Activated naive CD8-positive, alpha-beta T cell treated with anti-CD3 and anti-CD28 coated beads, Interleukin-2, amount 10 ng/mL, durations not matched to agents 7 days and 5 days (primary cell): ENCODE measurements at regions not wholly inside any gene's neighbourhood (a gene's known extent, or its start where the extent isn't known, plus 50 kb on each side); places are given as distances from the start of the nearest gene placed in this dataset.
A peak's percentile ranks its signal among the peaks of the same experiment; 100 is the strongest.

Experiments used
- ATAC-seq: fragments of 150-1000 bp; cut with Tn5 transposase; one replicate; pipeline ENCODE4 v1.10.0; 2021; ENCODE audit warnings: low read depth, moderate library complexity
- POLR2A ChIA-PET: fragments of 350-600 bp; sonication (Branson Sonifier 250); formaldehyde crosslinking; loops from one replicate; lab custom pipeline; 2021; ENCODE audit warnings: antibody characterized with exemption; lab: Charles Lee
- DNase-seq: peaks from one replicate; pipeline ENCODE4 v3.0.0; 2021
- H3K27ac Mint-ChIP-seq: one replicate; pipeline ENCODE4 v1.8.0; 2022; ENCODE audit warnings: mild to moderate bottlenecking, mixed read lengths
- H3K27me3 Mint-ChIP-seq: one replicate; pipeline ENCODE4 v1.8.0; 2022; ENCODE audit warnings: mild to moderate bottlenecking, moderate library complexity, mixed read lengths
- H3K36me3 Mint-ChIP-seq: one replicate; pipeline ENCODE4 v1.8.0; 2021; ENCODE audit warnings: mild to moderate bottlenecking, mixed read lengths
- H3K4me1 Mint-ChIP-seq: one replicate; pipeline ENCODE4 v1.8.0; 2021; ENCODE audit warnings: mixed read lengths
- H3K4me3 Mint-ChIP-seq: one replicate; pipeline ENCODE4 v1.8.0; 2022; ENCODE audit warnings: mild to moderate bottlenecking, moderate library complexity, mixed read lengths
- H3K9me3 Mint-ChIP-seq: one replicate; pipeline ENCODE4 v1.8.0; 2021; ENCODE audit warnings: mixed read lengths

DNA sequence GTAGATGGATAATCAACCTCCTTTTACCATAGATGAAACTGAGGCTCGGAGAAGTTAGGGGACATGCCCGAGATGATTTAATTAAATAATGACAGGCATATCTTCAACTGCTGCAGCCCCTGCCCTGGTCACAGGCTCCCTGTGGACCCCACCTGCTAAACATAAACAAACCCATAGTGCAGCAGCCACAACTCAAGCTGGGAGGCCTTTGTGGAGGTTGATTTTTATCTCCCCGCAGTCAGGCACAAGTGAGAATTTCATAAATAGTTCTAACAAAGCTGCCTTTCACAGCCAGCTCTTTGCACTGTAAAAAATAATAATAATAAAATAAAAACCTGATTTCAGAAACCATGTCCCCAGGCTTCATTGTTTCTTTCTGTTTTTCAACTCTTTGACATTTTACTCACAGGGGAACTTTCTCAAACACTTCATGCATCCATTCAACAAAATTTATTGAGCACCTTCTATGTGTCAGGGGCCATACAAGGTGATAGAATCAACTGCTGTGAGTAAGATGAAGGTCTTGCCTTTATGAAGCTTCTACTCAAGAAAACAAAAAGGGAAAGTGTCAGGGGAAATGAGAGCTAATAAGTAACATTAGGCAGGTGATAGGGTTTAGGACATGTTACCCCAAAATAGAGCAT is 393.6 kb upstream of the PROK2 start:
- Mint-ChIP-seq H3K36me3 (no peaks in the 10 kb centered on the region), H3K27ac (no peak overlapping the region), H3K4me3 (no peak overlapping the region), H3K4me1 (peaks cover 6% of the 10 kb centered on the region), H3K9me3 (peaks cover 5% of the 10 kb centered on the region), H3K27me3 (peaks cover 36% of the 10 kb centered on the region)
- ATAC-seq (no peak), DNase-seq (no peak)
- POLR2A ChIA-PET: no interaction called here

DNA sequence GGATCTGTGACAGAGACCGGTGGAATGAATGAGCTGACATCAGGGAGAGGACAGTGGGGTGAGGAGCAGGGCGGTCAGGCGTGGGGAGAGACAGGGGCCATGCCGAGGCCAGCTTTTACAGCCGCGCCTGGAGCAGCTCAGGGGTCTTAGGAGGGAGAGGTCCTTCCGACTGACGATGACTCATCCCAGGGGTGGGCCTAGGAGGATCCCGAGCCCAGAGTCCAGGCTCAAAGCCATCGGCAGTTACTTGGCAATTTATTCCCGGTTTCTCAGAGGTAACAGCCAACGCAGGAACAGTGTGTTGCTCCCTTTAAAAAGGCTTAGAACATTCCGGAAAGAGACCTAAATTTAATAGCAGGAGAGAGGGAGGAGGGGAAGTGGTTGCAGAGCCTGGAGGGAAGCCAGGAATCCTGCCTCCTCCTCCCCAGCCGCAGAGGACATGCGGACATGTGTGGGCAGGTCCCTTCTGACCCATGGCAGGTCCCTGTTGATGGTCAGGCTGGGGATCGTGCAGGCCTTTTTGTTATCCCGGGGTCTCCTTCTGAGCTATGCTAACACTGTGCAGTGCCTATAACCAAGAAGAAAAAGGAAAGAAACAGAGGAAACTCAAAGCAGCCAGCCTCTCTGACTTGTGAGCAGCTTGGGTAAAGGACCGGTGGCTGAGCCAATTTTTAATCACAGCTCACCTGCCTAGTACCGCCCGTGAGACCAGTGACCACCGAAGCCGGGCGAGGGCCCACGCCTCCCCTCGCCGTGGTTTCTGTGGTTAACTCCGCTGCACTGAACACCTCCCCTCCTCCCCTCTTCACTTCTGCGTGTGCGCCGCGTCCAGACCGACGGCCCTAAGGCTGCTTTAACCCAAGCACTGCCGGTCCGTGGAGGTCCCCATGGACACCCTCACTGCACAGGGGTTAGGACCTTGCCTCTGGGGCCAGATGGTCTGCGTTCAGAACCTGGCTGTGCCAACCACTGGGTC is 392.4 kb upstream of the PROK2 start:
- Mint-ChIP-seq H3K4me1 (peaks cover 6% of the 10 kb centered on the region), H3K9me3 (peaks cover 5% of the 10 kb centered on the region), H3K27me3 (peaks cover 36% of the 10 kb centered on the region), H3K4me3 (peak overlapping the region; percentile 12), H3K36me3 (no peaks in the 10 kb centered on the region), H3K27ac (no peak overlapping the region)
- DNase-seq: no peak
- POLR2A ChIA-PET: no interaction called here
- ATAC-seq: peak; percentile 33

DNA sequence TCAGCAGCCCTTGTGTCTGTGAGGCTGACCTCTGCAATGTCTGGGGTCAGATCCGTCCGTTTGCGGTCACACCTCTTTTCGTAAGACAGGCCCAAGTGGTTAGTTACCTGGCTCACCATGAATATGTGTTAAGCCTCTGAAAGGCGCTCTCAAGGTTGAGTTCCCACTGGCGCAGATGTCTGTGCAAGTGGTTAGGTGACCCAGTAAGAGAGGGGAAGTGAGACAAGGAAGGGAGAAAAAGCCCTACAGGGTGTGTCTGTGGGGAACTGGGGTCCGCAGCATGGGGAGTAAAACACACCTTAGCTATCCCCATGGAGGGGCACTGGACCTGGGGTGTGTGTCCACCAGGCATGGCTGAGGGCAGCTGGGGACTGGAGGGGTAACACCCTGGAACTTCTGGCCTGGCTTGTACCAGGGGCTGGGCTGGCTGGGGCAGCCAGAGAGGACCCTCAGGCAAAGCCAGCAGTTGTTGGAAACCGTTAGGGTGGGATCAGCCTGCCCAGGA is 391.6 kb upstream of the PROK2 start:
- H3K4me1 Mint-ChIP-seq: peaks cover 6% of the 10 kb centered on the region
- no peak overlapping the region for H3K27ac Mint-ChIP-seq
- POLR2A ChIA-PET: no interaction called here
- no peaks in the 10 kb centered on the region for H3K36me3 Mint-ChIP-seq
- H3K9me3 Mint-ChIP-seq: peaks cover 5% of the 10 kb centered on the region
- peaks cover 36% of the 10 kb centered on the region for H3K27me3 Mint-ChIP-seq
- peak overlapping the region; percentile 10 for H3K4me3 Mint-ChIP-seq
- no peak for DNase-seq
- no peak for ATAC-seq

DNA sequence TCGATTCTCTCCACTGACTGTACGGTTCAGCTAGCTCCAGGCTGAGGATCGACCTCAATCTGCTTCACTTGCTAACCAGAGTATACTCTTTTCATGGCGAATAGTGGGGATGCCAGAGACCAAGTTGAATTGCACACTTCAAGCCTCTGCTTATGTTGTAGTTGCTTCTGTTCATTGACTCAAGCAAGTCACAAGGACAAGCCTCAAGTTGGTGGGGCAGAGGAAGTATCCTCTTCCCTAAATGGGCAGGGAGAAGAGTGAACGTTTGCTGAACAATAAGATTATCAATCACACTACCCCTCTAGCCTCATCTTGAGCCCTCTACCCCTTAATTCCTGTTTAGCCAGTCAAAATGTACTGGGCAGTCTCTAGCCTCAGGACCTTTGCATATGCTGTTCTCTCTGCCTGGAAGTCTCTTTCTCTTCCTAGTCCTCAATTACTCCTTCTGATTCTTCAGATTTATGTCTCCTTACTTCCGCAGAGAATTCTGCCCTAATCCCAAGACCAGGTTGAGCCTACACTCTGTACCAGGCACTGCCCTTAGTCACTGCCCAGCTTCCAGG is 390.4 kb upstream of the PROK2 start:
- POLR2A ChIA-PET: no interaction called here
- DNase-seq (no peak), ATAC-seq (no peak)
- Mint-ChIP-seq H3K4me3 (no peak overlapping the region), H3K9me3 (peaks cover 5% of the 10 kb centered on the region), H3K36me3 (no peaks in the 10 kb centered on the region), H3K27ac (no peak overlapping the region), H3K27me3 (peaks cover 36% of the 10 kb centered on the region), H3K4me1 (peaks cover 6% of the 10 kb centered on the region)

DNA sequence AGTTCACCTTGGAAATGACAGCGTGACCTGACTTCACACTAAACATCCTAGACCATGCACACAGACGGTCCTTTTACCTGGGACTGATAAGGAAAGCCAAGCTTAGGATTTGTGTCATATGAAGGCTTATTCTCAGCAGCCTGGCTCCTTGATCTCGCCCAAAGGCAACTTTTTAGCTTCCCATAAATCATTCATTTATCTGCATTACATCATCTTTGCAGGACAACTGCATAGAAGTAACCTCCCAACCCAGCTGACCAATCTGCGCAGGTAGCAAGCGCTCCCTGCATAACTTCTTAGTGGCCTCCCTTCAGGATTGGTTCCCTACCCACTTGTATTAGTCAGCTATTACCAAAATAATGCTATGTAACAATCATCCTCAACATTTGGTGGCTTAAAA is 389.9 kb upstream of the PROK2 start:
- Mint-ChIP-seq H3K36me3 (no peaks in the 10 kb centered on the region), H3K4me1 (peaks cover 6% of the 10 kb centered on the region), H3K27ac (no peak overlapping the region), H3K9me3 (peaks cover 5% of the 10 kb centered on the region), H3K4me3 (no peak overlapping the region), H3K27me3 (peaks cover 36% of the 10 kb centered on the region)
- POLR2A ChIA-PET: no interaction called here
- DNase-seq: no peak
- ATAC-seq: no peak

DNA sequence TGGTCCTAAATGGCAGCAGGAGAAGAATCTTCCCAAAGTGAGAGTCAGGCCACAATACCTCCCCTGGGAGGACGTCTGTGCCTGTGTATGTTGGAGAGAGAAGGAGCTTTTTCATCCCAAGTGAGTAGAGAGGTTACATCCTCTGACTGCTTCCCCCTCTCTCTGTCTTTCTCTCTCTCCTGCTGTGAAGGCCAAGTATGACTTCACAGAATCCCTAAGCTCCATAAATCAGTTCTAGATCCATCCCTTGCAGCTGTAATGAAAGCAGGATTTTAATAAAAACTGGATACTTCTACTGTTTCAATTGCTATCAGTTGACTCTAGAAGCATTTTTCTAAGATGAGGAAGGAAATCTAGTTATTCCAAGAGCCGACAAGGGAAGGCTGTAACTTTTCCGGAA is 389.1 kb upstream of the PROK2 start:
- POLR2A ChIA-PET: no interaction called here
- H3K27ac Mint-ChIP-seq: no peak overlapping the region
- DNase-seq: no peak
- no peak overlapping the region for H3K4me3 Mint-ChIP-seq
- ATAC-seq: no peak
- H3K4me1 Mint-ChIP-seq: peaks cover 6% of the 10 kb centered on the region
- no peaks in the 10 kb centered on the region for H3K36me3 Mint-ChIP-seq
- H3K27me3 Mint-ChIP-seq: peaks cover 36% of the 10 kb centered on the region
- H3K9me3 Mint-ChIP-seq: peaks cover 5% of the 10 kb centered on the region

DNA sequence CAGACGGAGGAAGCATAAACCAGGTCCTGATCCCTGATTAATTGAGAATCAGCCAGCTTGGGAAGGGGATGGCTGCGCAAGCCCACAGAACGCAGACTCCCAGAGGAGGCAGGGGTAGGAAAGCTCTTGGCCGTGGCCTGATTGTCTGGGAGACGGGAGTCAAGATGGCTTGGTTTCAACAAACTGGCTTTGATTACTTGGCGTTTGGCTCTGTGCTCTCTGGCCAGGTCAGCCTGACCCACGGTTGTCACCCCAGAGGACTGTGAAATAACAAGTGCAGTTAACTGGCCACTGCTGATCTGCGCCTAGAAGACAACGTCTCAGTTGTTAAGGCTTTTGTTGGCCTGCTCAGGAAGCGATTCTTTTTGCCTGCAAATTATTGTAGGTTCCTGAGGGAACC is 387.0 kb upstream of the PROK2 start:
- POLR2A ChIA-PET: no interaction called here
- Mint-ChIP-seq H3K4me3 (no peak overlapping the region), H3K9me3 (peaks cover 5% of the 10 kb centered on the region), H3K27ac (no peak overlapping the region), H3K36me3 (no peaks in the 10 kb centered on the region), H3K27me3 (peaks cover 26% of the 10 kb centered on the region), H3K4me1 (peaks cover 2% of the 10 kb centered on the region)
- DNase-seq (no peak), ATAC-seq (no peak)

DNA sequence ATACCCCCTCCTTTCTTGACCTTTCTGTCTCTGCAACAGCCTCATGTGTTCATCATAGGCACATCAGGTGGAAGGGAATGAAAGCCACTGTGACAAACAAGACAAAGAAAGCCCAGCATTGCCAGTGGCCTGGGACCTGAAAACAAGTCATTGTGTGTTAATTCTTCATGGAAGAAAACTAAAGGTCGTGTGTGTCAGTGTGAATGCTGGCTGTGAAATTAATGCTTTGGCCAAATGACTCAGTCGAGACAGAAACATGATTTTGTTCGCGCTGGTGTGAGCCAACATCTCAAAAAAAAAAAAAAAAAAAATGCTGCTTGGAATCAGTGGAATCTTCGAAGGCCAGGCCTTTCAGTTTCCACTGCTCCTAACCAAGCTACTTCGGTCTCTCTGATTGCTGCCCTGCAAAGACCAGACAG is 386.5 kb upstream of the PROK2 start:
- POLR2A ChIA-PET: no interaction called here
- no peak overlapping the region for H3K27ac Mint-ChIP-seq
- H3K27me3 Mint-ChIP-seq: peaks cover 21% of the 10 kb centered on the region
- ATAC-seq: no peak
- no peak for DNase-seq
- H3K4me1 Mint-ChIP-seq: no peaks in the 10 kb centered on the region
- no peak overlapping the region for H3K4me3 Mint-ChIP-seq
- H3K9me3 Mint-ChIP-seq: peaks cover 5% of the 10 kb centered on the region
- H3K36me3 Mint-ChIP-seq: no peaks in the 10 kb centered on the region

DNA sequence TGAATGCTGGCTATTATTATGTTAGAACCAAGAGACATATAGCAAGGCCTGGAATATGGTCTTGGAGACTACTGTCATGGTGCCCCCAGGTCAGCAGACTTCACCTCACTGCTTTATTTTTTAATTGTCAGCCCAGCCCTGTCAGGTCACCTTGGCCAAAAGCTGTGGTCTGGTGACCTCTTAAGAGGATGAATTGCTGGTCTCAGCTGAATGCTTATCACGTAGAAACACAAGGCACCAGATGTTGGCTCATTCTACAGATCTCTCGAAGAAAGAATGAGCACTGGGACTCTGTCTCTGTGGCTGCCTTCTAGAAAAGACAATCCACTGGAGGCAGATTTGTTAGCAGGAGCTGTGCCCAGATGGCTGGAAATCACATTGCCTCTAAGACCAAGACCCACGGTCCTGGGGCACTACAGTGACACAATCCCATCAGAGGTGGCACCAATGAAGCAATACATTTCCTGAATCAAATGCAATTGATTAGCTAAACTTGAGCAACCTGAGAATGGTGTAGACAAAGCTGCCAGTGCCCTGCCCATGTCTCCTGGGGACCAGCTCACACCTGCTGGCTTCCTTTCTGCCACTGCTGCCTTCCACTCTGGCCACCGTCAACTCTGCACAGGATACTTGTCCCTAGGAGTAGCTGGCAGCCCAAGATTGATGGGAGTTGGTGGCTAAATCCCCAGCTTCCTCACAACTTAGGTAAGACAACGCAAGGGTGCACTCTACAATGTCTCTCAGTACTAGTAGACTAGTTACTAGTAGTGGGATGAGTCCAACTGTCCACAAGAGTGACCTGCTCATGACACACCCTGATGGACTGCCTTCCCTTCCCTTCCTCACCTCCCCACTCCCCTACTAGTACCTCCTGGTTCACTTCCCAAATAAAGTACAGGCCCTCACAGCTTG is 384.9 kb upstream of the PROK2 start:
- peaks cover 1% of the 10 kb centered on the region for H3K9me3 Mint-ChIP-seq
- ATAC-seq (no peak), DNase-seq (no peak)
- peak overlapping the region; percentile 27 for H3K27ac Mint-ChIP-seq
- H3K27me3 Mint-ChIP-seq: peaks cover 10% of the 10 kb centered on the region
- H3K4me1 Mint-ChIP-seq: no peaks in the 10 kb centered on the region
- POLR2A ChIA-PET: no interaction called here
- no peaks in the 10 kb centered on the region for H3K36me3 Mint-ChIP-seq
- no peak overlapping the region for H3K4me3 Mint-ChIP-seq

DNA sequence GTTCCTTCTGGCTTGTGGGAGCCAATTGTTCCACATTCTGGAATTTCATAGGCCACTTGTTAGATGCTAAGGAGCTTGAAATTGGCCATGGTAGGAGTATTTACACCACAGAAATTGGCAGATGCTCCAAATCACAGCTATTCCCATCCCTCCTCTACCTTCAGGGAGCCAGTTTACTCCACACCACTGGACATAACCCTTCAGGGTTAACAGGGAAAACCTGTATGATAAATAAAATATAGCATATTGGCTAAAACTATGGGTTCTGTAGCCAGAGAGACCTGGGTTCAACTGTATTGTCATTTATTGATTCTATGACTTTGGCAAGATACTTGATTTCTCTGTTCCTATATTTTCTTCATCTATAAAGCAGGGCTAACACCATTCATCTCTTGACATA is 384.2 kb upstream of the PROK2 start:
- no peak overlapping the region for H3K4me3 Mint-ChIP-seq
- peaks cover 4% of the 10 kb centered on the region for H3K27me3 Mint-ChIP-seq
- H3K27ac Mint-ChIP-seq: no peak overlapping the region
- no peak for ATAC-seq
- no peaks in the 10 kb centered on the region for H3K36me3 Mint-ChIP-seq
- no peaks in the 10 kb centered on the region for H3K9me3 Mint-ChIP-seq
- no peak for DNase-seq
- no peaks in the 10 kb centered on the region for H3K4me1 Mint-ChIP-seq
- POLR2A ChIA-PET: no interaction called here

DNA sequence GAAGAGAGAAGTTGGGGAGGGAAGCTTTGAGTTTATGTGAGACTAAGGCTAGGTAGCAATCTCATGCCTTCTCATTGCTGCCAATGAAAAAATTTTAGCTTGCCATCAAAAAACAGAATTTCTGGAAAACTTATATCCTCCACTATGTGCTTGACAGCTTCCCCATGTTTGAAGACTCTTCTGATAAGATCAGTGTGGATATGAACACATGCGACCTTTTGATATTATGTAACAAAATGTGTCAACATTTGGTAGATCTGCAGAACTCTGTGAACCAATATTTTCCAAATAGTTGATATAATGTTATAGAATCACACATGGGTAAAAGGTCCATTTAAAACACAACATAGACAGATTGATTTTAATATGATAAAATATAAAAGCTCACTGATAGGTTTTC is 380.9 kb upstream of the PROK2 start:
- Mint-ChIP-seq H3K36me3 (no peaks in the 10 kb centered on the region), H3K9me3 (no peaks in the 10 kb centered on the region), H3K27me3 (no peaks in the 10 kb centered on the region), H3K4me3 (no peak overlapping the region), H3K27ac (no peak overlapping the region), H3K4me1 (no peaks in the 10 kb centered on the region)
- ATAC-seq (no peak), DNase-seq (no peak)
- POLR2A ChIA-PET: interaction anchor here (0.5 kb wide), 1 partner anchor 92 kb away, joined by 4 read pairs; no protein-coding TSS in a partner anchor

DNA sequence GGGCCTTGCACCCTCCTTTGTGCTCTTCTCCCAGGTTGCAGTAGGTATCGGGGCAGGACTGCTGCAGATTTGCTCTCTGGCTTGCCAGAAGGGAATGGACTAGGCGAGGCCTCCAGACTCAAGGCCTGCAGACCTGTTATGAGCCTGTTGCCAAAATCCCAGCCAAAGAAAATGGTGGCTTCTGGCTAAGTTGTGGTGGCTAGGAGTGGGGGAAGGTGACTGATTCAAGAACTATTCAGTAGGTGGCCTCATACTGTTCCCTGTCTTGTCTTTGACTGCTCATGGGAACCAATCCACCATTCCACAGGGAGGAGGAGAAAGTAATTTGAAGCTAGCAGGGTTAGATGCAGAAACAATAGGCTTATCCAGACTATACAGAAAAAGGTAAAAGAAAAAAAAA is 380.4 kb upstream of the PROK2 start:
- Mint-ChIP-seq H3K27ac (no peak overlapping the region), H3K4me3 (no peak overlapping the region), H3K27me3 (no peaks in the 10 kb centered on the region), H3K4me1 (no peaks in the 10 kb centered on the region), H3K9me3 (no peaks in the 10 kb centered on the region), H3K36me3 (no peaks in the 10 kb centered on the region)
- ATAC-seq (no peak), DNase-seq (no peak)
- POLR2A ChIA-PET: interaction anchor here (0.5 kb wide), 1 partner anchor 91 kb away, joined by 4 read pairs; no protein-coding TSS in a partner anchor

DNA sequence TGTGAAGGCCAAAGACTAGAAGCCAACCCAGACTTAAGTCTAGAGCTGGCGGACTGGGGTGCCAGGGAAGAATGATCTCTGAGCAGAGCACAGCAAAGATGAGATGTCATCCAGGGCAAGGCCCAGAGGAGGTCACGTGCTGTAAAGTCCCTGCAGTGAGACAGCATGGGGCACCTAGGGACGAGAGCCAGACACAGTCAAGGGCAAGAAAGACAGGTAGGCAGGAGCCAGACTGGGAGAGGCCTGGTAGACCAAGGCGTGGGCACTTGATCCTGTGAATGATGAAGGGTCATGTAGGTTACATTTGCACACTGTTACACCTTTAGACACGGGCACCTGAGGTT is 379.7 kb upstream of the PROK2 start:
- DNase-seq (no peak), ATAC-seq (no peak)
- Mint-ChIP-seq H3K4me1 (no peaks in the 10 kb centered on the region), H3K27me3 (no peaks in the 10 kb centered on the region), H3K36me3 (no peaks in the 10 kb centered on the region), H3K27ac (no peak overlapping the region), H3K9me3 (no peaks in the 10 kb centered on the region), H3K4me3 (no peak overlapping the region)
- POLR2A ChIA-PET: no interaction called here
